Activated gamma-delta T cell (primary cell): ENCODE measurements at regions not wholly inside any gene's neighbourhood (a gene's known extent, or its start where the extent isn't known, plus 50 kb on each side); places are given as distances from the start of the nearest gene placed in this dataset.

Source experiments
- DNase-seq: peaks from one replicate; lab custom pipeline; 2025; lab: John Stamatoyannopoulos, UW

- no peak for DNase-seq
Observed at GRCh38 chr7:51802718-51803117, 486.1 kb upstream of the COBL start.

DNA sequence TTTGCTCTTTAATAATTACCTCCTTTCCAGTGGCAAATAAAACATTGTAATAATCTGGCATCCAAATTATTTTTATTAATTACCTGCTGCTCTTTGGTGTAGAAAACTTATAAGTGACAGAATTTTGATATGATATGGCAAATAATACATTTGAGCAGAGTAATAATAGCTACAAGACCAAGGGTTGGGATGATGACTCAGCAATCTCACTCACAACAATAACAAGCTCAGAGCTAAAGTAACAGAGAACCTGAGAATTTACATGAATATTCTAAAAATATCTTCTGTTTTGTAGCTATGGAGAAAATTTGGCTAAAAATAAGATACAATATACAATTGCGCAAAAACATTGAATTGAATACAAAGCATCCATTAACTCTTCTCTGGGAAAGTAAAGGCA, 480.8 kb upstream of the COBL start:
- DNase-seq = no peak

DNA sequence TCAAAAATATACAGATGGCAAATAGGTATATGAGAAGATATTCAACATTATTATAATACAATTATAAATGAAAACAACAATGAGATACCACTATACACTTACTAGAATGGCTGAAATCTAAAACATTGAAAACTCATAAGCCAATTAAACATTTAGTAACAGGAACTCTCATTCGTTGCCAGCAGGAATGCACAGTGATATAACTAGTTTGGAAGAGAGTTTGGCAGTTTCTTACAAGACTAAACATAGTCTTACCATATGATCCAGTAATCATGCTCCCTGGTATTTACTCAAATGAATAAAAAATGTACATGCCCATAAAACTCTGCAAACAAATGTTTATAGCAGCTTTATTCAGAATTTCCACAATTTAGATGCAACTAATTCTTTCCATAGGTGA, 476.2 kb upstream of the COBL start:
- no peak for DNase-seq

GRCh38 chr7:51789489-51789888, 472.9 kb upstream of the COBL start:
- no peak for DNase-seq

GRCh38 chr7:51786284-51786683, 469.7 kb upstream of the COBL start:
- DNase-seq = no peak

DNA sequence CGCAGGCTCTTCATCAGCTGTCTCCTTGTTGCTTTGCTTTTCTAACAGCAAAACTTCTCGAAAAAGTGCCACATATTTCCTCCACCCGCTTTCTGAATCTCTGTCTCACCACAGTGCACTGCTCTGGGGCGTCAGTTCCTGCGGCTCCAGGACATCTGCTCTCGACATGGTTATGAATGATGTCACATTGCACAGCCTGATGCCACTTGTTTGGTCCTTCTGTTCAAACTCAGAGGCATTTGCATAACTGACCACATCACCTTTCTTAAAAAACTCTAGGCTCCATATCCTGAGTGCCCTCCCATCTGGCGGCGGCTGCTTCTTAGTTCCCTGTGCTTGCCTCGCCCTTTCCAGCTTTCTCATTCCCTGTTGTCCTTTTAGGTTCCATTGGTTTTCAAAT, 469.3 kb upstream of the COBL start:
- no peak for DNase-seq

DNA sequence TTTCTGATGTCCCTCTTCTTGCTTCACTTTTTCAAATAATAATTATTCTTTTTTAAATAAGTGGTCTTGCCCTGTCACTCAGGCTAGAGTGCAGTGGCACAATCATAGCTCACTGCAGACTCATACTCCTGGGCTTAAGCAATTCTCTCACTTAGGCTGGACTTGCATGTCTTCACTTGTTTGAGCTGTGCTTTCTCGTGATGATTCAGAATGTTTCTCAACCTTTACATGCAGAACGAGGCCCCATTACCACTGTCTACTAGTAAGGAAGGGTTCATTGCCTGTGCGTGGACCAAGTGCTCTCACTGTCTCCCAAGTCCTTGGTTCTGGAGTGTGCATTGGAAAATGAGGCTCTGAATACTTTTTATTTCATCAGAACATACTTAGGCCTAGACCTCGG, 468.6 kb upstream of the COBL start:
- DNase-seq = no peak

GRCh38 chr7:51783241-51783640, 466.6 kb upstream of the COBL start:
- no peak for DNase-seq

DNA sequence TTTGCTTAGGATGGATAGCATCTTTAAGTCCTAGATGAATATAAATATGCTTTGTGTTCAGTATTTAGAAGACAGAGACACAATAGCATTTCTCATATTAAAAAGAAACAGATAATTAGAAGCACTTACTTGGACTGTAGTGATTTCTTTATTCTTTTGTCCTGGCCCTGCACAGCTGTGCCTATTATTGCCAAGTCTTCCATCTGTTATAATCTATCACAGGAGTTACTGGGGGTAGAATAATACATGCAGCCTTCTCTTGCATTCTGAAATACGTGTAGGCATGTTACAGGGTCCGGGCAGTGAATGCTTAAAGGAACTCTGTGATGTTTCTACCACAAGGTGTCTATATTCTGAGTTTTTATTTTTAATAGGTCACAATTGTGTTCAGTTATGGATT, 461.5 kb upstream of the COBL start:
- no peak for DNase-seq

- DNase-seq = no peak
Observed at GRCh38 chr7:51774178-51774577, 457.6 kb upstream of the COBL start.

GRCh38 chr7:51772190-51772589, 455.6 kb upstream of the COBL start:
- DNase-seq = no peak

GRCh38 chr7:51764976-51765375, 448.4 kb upstream of the COBL start:
- DNase-seq = no peak

DNA sequence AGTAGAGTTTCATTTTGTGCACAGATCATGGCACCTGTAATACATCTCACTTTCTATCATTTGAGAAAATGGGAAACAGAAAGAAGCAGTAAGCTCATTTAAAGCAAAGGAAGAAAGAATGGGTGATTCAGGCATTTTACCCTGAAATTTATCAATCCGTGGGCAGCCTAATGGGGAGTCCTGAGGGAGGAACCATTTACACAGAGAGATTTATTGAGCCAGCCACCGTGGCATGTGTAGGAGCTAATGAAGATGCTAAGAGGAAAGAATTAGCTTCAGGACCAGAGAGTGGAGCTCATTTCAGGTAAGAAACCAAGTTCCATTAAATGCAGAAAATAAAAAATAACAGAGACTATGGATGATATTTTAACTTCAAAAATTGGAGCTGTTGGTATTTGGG, 443.4 kb upstream of the COBL start:
- DNase-seq = no peak

GRCh38 chr7:51757960-51758359, 441.4 kb upstream of the COBL start:
- no peak for DNase-seq

- DNase-seq = no peak
Observed at GRCh38 chr7:51732951-51733350, 416.3 kb upstream of the COBL start.

- DNase-seq = no peak
Observed at GRCh38 chr7:51732116-51732515, 415.5 kb upstream of the COBL start.

GRCh38 chr7:51731075-51731474, 414.5 kb upstream of the COBL start:
- DNase-seq = no peak

DNA sequence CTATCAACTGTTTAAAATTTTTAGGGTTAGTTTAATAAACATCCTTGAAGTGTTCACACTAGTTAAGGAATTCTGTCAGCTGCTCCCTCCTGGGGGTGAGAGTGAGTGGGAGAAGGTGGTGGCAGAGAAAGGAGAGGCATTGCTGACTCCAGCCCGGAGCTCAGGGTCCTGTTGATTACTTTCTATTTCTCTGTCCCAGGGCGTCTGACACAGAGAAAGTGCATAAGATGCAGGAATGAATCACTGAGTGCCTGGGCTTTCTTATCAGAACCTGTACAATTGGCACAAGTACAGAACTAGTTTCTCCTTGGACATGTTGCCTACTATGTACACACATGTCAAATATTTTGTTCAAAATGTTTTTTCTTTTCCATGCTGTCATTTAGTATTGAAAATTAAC, 410.8 kb upstream of the COBL start:
- no peak for DNase-seq

DNA sequence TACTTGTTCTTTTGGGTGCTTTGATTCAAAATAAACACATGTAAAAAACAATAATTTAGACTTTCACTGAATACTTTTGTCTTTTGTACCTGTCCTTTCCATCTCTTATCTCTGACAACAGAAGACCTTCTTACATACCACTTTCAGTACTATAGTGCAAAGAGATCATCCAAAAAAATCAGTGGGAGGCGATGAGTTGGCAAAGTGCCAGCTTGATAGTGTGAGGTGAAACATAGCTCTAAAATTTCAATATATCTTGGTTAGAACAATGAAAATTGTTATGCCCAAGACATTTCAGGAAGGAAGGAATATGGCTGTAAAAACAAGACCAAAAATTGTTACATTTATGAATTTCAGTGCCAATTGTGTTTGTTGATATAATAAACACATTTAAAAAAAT, 390.2 kb upstream of the COBL start:
- DNase-seq = no peak

GRCh38 chr7:51705701-51706100, 389.1 kb upstream of the COBL start:
- no peak for DNase-seq

DNA sequence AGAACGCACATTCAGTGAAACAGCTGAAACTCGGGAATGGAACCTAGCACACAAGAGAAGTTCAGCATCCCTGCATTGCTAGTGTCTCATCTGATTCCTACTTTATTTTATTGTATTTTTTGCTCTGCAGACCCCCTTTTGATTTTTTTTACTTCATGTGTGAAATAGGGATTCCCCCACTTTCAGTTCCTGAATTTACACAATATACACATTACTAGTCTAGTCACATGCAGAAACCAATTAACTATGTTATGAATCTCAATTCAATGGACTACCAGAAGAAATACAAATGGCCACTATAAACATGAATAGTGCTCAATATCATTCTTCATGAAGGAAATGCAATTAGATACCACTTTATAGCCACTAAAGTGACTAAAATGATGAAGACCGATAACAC, 386.1 kb upstream of the COBL start:
- DNase-seq = no peak

- no peak for DNase-seq
Observed at GRCh38 chr7:51701935-51702334, 385.3 kb upstream of the COBL start.

DNA sequence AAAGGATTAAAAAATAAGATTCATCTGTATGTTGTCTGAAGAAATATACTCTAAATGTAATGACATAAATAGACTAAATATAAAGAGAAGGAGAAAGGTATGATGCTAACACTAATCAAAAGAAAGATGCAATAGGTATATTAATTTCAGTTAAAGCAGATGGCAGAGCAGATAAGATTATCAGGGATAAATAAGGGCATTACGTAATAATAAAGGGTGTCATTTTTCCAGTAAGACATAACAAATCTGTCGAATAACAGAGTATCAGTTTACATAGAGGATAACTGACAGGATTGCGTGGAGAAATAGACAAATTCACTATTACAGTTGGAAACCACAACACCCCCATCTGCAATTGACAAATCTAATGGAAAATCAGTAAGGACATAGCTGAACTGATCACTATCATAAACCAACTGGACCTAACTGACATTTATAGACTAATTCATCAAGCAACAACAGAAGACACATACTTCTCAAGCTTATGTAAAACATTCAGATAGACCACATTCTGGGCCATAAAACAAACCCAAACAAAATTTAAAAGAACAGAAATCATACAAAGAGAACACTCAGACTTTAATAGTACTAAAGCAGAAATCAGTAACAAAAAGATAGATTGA, 384.1 kb upstream of the COBL start:
- no peak for DNase-seq

DNA sequence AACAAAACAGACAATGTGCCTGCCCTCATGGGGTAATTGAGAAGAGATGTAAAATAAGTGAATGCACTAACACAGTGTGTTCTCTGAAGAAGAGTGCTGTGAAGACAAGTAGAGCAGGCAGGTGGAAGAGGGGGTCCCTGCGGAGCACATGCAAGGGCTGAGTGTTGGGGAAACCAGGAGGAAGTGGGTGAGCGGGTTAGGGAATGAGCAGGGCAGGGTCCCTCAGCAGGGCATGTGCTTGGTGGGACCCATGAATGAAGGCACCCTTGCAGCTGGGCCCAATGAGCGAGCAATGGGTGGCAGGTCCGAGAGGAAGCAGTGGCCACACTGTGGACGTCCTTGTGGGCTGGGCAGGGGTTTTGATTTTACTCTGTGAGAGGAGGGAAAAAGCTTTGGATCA, 376.6 kb upstream of the COBL start:
- DNase-seq = no peak

DNA sequence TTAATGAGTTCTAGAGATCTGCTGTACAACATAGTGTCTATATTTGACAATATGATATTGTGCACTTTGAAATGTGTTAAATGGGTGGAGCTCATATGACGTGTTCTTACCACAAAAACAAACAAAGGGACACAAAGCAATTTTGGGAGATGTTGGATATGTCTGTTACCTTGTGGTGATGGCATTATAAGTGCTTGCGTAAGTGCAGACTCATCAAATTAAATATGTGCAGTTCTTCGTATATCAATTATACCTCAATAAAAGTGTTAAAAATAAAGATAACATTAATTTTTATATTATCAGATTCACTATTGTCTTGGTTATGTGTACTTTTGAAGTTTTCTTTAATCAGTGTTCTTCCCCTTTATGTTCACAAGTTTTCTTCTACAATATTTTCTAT, 372.9 kb upstream of the COBL start:
- DNase-seq = no peak
